Stimulated activated CD4-positive, alpha-beta T cell treated with anti-CD3 and anti-CD28 coated beads, Interleukin-12 subunit alpha, Interleukin-12 subunit beta, amount 100 ng/mL, for 48 hours (primary cell): ENCODE measurements at regions not wholly inside any gene's neighbourhood (a gene's known extent, or its start where the extent isn't known, plus 50 kb on each side); places are given as distances from the start of the nearest gene placed in this dataset.

Experiments used
- DNase-seq, 3 donors: peaks; one replicate each; pipeline ENCODE4 v3.0.0-alpha.2; 2020; ENCODE audit warnings: low read depth in 2 of 3, low spot score in 1 of 3

GRCh38 chr11:25949918-25950317 lies 382.0 kb upstream of the ANO3 start:
- no peak for DNase-seq

- no peak for DNase-seq
Measured at GRCh38 chr11:25953006-25953405, 378.9 kb upstream of the ANO3 start.

- no peak for DNase-seq
Measured at GRCh38 chr11:25958045-25958444, 373.9 kb upstream of the ANO3 start.

- no peak for DNase-seq
Measured at GRCh38 chr11:25961539-25961938, 370.4 kb upstream of the ANO3 start.

GRCh38 chr11:25970726-25971508 lies 361.0 kb upstream of the ANO3 start:
- no peak for DNase-seq

- DNase-seq = no peak
Measured at GRCh38 chr11:25980091-25980490, 351.8 kb upstream of the ANO3 start.

GRCh38 chr11:25981998-25982397 lies 349.9 kb upstream of the ANO3 start:
- no peak for DNase-seq

- no peak for DNase-seq
Measured at GRCh38 chr11:25983280-25983679, 348.6 kb upstream of the ANO3 start.

GRCh38 chr11:25988178-25988577 lies 343.8 kb upstream of the ANO3 start:
- DNase-seq = no peak

- DNase-seq = no peak
Measured at GRCh38 chr11:25990406-25990805, 341.5 kb upstream of the ANO3 start.

- DNase-seq = no peak
Measured at GRCh38 chr11:25991476-25991875, 340.5 kb upstream of the ANO3 start.

- no peak for DNase-seq
Measured at GRCh38 chr11:25992294-25992693, 339.6 kb upstream of the ANO3 start.

GRCh38 chr11:25993016-25993415 lies 338.9 kb upstream of the ANO3 start:
- no peak for DNase-seq

GRCh38 chr11:26011474-26011873 lies 320.5 kb upstream of the ANO3 start:
- DNase-seq = no peak

GRCh38 chr11:26014456-26015115 lies 317.3 kb upstream of the ANO3 start:
- no peak for DNase-seq

GRCh38 chr11:26017322-26017860 lies 314.5 kb upstream of the ANO3 start:
- DNase-seq = no peak

GRCh38 chr11:26017903-26018302 lies 314.0 kb upstream of the ANO3 start:
- no peak for DNase-seq

- no peak for DNase-seq
Measured at GRCh38 chr11:26018336-26018735, 313.6 kb upstream of the ANO3 start.

- DNase-seq = no peak
Measured at GRCh38 chr11:26019386-26019785, 312.5 kb upstream of the ANO3 start.

GRCh38 chr11:26021017-26021416 lies 310.9 kb upstream of the ANO3 start:
- DNase-seq = no peak

GRCh38 chr11:26023057-26023456 lies 308.9 kb upstream of the ANO3 start:
- DNase-seq = no peak

- DNase-seq = no peak
Measured at GRCh38 chr11:26025676-26026075, 306.3 kb upstream of the ANO3 start.

GRCh38 chr11:26026078-26026477 lies 305.9 kb upstream of the ANO3 start:
- DNase-seq = no peak
